Ovary (tissue), 3 donors: ENCODE measurements at regions not wholly inside any gene's neighbourhood (a gene's known extent, or its start where the extent isn't known, plus 50 kb on each side); places are given as distances from the start of the nearest gene placed in this dataset.

Experiments used
- EP300 ChIP-seq: sonication (generic); formaldehyde crosslinking; IDR thresholded peaks from one replicate; pipeline ENCODE4 v1.6.1; 2017; ENCODE audit warnings: antibody characterized with exemption
- POLR2A ChIP-seq: fragments of 450-650 bp; IDR thresholded peaks from one replicate; pipeline ENCODE4 v1.6.1; 2017; ENCODE audit warnings: antibody characterized with exemption, mild to moderate bottlenecking, moderate library complexity
- TF ChIP-seq, protein P1 (sequence below), 3 donors: fragments of 450-650 bp in 2 of 3; fragments of 200-600 bp in 1 of 3; IDR thresholded peaks; one replicate each; pipeline versions ENCODE4 v1.5.1 to v1.8.0; 2016 to 2022; ENCODE audit warnings: antibody characterized with exemption in 3 of 3, mild to moderate bottlenecking in 1 of 3
- donor health status: DM: no; HTN: no; CAD: no.

- TF ChIP-seq, protein P1, sequence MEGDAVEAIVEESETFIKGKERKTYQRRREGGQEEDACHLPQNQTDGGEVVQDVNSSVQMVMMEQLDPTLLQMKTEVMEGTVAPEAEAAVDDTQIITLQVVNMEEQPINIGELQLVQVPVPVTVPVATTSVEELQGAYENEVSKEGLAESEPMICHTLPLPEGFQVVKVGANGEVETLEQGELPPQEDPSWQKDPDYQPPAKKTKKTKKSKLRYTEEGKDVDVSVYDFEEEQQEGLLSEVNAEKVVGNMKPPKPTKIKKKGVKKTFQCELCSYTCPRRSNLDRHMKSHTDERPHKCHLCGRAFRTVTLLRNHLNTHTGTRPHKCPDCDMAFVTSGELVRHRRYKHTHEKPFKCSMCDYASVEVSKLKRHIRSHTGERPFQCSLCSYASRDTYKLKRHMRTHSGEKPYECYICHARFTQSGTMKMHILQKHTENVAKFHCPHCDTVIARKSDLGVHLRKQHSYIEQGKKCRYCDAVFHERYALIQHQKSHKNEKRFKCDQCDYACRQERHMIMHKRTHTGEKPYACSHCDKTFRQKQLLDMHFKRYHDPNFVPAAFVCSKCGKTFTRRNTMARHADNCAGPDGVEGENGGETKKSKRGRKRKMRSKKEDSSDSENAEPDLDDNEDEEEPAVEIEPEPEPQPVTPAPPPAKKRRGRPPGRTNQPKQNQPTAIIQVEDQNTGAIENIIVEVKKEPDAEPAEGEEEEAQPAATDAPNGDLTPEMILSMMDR (IDR thresholded peaks at IDR 0.05) = no peak
- TF ChIP-seq EP300 (no peak), POLR2A (no peak)
Observed at GRCh38 chr3:82520846-82521245, 759.4 kb upstream of the GBE1 start.
